GM19395 (cell line): ENCODE measurements at regions not wholly inside any gene's neighbourhood (a gene's known extent, or its start where the extent isn't known, plus 50 kb on each side); places are given as distances from the start of the nearest gene placed in this dataset.

Experiments
- ATAC-seq: cut with Tn5 transposase; IDR thresholded peaks from one replicate; pipeline ENCODE4 v1.9.1; 2021; ENCODE audit warnings: mild to moderate bottlenecking, moderate library complexity; ENCODE audit not compliant: unreplicated experiment

DNA sequence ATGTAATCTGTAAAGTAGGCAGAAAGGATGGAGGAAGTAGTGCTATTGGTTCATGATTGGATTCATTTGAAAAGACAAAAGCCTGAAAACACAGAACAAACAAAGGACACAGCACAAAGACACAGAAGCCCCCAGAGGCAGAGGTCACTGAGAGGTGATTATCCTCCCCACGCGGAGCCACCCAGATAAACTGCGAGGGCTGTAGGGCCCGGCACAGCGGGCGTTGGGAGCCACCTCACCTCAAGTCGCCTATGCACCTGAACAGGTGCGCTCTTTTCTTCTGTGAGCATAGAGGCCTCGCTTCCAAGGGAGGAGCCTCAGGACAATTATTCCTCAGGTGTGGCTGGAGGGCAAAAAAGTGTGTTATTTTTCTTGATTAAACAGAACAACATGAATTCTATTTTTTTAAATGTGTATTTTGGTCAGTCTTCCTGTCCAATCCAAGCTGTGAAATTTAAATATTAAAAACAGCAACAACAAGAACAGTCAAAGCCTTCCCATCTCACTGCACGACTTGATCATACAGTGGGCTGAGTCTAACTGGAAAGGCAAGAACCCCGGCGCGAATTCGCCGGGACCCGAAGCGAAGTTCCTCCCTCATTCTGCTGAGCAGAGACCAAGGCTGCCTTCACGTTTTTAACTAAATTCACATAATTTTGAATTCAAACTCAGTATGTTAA is 205.3 kb downstream of the THBS2 start:
- no peak for ATAC-seq

DNA sequence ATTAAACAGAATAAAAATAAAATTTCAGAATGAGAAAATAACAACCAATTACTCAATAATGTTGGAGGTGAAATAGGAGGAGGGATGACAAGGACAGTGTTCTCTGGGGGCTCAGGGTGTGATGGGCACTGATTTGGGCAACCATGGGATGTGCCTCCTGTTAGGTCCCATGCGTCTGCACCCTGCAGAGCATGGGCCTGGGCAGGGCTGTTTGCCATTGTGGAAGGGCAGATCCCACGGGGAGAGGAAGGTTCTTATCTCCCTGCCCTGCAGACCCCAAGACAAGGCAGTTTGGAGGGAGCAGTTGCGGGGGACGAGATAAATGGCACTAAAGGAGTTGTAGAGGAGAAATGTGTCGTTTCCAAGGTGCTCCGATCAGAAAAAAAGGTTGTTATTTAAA is 206.3 kb downstream of the THBS2 start:
- no peak for ATAC-seq

DNA sequence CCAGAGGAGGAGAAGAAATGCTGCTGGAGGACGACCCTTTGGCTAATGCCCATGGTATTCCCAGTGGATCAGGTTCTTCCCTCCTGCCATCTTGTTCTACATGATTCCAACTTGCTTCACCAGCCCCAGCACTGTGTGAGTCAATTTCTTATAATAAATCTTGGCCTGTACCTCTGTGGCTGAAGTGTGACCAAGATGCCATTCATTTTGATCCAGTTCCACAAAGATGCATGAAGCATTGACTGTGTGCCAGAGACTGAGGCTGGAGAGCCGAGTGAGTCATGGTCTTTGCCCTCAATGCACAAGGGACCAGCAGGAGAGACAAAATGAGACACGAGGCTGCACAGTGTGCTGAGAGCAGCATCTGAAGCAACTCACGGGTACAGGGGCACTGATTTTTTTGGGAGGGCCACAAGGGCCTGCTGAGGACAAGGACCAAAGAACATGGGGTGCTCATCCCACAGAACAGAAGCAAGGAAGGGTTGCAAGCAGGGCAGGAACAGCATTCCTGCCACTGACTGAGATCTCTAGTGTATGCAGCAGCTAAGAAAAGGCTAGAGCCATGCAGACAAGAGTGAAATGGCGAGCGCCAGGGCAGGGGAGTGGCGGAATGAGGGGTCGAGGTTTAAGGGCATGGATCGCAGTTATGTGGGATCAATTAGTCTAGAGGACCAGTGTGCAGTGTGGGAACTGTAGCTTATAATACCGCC is 207.0 kb downstream of the THBS2 start:
- no peak for ATAC-seq

DNA sequence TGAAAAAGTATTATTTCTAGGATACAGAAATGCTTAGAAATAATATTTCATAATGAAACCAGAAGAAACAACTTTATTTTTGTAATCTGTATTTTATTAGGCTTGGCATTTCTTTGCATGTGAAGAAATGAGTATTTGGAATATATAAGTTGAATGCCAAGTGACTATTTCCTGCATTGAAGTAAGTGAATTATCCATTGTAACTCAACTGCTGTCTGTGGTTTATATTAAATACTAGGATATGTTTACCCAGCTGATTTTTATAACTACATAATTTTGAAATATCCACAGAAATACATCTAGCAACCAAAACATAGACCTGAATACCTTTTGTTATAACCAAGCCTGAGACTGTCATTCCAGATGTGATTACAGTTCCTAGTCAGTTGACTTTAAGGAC is 207.6 kb downstream of the THBS2 start:
- ATAC-seq = no peak

DNA sequence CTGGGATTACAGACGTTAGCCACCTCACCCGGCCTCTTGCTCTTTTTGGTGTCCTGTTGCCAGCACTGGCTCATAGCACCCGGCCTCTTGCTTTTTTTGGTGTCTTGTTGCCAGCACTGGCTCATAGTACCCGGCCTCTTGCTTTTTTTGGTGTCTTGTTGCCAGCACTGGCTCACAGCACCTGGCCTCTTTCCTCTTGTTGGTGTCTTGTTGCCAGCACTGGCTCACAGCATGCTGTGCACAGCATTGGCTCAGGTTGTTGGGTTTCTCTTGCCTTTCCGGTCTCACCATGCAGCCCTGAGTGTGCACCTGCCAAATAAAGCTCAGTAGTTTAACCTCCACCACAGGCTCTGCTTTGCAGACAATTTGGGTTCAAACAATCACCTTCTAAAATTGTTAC is 208.2 kb downstream of the THBS2 start:
- ATAC-seq = no peak

DNA sequence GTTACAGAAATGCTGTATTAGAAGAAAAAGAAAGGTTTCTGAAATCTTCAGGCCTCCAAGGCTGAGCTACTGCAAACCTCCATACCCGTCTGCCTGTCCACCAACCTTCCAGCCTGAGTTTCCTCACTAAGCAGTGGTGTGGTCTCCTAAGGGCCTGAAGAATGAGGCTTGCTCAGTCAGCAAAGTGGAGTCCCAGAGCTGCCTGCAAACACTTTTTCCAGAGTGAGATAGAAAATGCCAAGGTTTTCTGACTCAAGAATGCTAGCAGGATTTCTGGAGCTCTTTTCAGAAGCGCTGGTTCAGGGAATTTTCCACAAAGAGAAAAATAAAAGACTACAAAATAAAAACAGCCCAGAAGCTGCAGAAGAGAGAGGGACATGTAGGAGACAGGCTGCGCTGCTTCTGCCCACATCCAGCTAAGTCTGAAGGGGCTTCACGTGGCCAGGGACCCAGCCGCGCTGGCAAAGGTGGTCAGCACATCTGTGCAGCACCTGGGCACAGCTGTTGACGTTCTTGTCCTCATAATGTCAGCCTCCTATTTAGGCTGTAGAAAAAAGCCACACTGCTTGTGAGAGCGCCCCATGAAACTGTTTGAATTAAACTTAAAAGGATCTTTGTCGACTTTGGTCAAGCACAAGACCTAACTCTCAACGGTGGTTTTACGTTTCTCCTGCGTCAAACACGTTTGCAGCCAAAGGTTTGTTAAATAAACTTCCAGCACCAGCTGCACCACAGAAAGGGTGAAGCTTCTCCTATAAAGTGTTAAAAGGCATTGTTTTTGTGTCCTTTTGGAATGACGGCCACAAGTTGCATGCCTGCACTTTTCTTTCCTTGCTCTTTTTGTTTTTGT is 209.0 kb downstream of the THBS2 start:
- no peak for ATAC-seq

DNA sequence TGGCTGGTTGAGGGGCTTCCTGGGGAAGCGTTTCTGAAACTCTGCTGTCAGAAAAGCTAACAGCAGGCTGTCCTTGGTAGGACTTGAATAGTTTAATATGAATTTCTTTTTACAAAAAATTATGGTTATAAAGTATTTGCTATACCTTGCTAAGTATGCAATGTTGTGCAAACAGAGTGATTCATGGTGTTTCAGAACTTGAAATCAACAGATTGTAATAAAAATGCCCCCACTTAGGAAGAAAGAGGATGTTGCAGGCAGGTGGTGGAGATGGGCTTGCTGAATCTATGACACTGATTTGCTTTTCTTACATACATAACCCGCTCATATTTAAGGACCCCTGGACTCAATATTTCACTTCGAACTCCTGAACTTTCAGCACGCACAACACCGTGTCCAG is 211.6 kb downstream of the THBS2 start:
- ATAC-seq = no peak

DNA sequence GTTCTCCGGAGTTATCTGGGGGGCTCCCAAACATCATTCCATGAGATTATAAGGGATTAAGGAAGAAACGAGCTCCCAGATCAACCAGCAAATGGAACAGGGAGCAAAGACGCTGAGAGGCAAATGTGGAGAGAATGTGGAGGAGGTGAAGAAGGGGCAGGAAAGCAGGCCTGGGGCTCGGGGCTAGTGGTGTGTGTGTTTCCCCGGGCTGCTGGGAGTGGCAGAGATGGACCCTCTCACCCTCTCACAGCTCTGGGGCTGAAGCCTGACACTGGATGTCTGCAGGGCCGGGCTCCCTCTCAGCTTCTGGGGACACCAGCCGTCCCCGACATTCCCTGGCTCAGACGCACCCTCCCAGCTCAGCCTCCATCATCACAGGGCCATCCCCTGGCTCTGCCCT is 212.6 kb downstream of the THBS2 start:
- no peak for ATAC-seq

DNA sequence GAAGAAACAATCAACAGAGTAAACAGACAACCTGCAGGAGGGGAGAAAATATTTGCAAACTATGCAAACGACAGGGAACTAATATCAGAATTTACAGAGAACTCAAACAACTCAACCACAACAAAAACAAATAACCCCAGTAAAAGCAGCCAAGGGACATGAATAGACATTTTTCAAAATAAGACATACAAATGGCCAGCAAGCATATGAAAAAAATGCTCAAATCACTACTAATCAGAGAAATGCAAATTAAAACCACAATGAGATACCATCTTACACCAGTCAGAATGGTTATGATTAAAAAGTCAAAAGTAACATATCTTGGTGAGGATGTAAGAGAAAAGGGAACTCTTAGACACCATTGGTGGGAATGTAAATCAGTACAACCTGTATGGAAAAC is 215.0 kb downstream of the THBS2 start:
- no peak for ATAC-seq

DNA sequence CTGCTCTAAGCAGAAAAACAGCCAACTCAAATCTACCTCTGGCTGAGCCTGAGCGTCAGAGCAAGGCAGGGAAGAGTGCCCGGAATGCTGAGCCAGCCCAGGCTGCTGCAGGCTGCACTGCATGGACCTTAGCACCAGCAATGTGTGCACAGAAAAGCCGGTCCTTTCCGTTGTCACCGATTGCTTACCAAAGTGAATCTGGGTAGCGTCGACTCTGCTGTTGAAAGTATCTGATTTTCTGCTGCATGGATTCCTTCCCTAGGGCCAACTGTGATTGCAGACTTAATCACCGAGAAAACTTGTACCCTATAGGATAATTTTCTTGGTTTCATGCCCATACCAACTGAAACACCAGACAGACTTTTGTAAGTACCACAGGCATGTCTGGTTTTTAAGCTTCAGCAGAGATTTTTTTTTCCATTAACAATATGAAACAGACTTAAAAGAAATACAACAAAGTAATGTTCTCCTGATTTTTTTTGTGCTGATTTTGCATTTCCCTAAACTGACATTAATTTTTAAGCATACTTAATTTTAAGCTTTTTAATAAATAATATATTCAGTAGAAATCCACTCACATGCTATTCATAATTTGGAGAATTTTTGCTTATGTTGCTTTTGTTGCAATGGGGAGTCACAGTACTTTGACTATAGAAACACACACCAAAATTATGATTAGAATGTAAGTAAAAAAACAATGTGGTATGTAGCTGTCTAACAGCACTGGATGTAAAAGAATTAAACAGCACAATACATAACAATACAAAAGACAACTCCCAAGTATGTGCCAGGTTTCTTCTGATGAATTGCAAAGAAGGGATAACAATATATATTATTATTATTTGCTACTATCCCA is 218.0 kb downstream of the THBS2 start:
- no peak for ATAC-seq

DNA sequence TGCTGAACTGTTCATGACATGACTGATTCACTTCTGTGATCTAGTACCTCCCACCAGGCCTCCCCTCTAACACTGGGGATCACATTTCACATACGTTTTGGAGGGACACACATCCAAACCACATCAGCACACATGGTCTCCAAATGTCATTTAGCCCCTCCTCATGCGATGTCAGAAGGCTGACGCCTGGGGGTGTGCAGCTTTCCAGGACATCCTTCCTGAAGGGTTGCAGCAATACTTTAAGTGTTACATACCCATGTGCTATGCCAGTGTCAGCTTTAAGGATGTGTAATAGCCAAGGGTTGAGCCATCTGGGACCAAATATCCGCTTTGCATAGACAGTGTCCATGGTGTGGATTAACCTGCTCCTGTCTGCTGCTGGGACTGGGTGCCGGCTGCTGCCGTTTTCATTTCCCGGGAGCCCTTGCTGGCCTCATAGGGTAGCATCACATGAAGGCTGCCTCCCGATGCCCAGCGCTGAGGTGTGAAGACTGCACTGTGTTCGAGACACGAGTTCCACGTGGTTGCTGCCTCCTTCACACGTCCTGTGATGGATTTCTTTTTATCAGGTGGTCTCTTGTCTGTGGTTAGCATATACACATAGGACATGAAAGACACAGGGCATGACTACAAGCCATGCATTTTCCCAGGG is 219.0 kb downstream of the THBS2 start:
- ATAC-seq = no peak

DNA sequence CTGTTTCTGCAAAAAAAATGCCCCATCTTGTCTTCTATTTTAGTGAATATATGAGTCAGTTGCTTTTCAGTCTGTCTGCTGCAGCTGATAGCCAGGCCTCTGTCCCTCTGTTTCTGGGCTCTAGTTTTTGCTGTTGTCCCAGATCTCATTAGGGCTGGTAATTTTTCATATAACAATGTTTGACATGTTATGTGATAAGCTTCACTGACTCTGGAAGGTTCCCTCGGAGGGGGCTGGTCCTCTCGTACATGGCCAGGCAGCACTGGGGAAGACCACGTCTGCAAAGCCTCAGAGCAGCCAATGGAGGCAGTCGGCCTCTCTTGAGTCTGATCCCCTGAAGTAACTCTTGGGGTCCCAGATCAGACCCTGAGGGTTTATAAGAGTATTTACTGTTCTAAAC is 223.8 kb downstream of the THBS2 start:
- ATAC-seq = no peak

DNA sequence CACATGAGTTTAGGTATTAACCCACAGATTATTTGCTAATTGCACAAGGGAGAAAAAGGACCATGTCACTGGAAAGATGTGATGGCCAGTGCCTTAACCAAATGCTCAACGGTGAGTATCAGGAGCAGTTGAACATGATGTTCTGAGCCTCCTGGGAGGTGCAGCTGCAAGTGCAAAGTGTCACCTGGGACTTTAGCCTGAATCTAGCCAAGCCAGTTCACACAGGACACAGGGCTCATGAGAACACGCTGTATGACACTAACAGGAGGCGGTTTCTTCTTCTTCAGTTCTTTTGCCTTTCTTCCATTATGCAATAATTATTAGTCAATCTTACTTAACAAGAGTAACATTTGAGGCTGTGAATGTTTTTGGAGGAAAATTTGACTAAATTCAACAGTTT is 225.3 kb downstream of the THBS2 start:
- ATAC-seq = no peak

DNA sequence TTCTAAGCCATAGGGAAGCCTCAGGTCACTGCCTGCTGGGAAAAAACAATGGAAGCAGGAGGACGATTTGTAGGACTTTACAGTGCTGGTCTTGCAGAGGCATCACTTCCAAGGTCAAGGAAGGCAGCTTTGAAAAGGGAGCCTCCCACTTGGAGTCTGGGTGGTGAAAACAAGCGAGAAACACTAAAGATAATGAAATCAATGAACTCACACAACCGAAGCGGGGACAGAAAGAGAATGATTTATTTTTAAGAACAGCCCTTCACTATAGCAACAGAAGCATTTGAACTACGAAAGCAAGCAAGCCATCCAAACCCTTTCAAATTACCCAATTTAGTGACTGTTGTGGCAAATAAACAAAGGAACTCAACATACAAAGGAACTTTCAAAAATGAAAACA is 227.5 kb downstream of the THBS2 start:
- no peak for ATAC-seq

DNA sequence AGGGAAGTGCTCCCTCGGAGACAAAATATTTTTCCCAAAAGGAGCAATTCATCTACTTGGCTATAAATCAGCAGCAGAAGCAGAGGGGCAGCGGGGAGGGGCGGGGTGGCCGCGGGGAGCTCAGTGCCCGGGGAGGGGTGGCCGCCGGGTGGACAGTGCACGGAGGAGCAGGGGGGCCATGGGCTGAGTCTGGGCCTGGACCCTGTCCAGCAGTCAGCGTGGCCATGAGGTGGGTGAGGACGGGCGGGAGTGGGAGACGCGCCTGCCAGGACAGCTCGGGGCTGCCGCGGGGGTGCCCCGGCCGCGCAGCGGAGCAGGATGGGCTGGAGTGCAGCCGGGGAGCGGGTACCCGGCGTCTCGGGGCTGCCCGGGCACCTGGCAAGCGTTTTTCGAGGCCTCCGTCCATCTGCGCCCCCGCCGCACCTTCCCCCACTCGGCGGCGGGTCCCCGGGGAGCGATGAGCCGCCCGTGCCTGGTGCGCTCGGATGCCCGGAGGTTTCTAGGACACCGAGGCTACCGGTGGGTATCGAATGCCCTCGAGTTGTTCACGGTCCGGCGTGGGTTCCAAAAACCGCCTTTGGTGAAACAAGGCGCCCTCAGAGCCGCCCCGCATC is 229.5 kb downstream of the THBS2 start:
- ATAC-seq = no peak

DNA sequence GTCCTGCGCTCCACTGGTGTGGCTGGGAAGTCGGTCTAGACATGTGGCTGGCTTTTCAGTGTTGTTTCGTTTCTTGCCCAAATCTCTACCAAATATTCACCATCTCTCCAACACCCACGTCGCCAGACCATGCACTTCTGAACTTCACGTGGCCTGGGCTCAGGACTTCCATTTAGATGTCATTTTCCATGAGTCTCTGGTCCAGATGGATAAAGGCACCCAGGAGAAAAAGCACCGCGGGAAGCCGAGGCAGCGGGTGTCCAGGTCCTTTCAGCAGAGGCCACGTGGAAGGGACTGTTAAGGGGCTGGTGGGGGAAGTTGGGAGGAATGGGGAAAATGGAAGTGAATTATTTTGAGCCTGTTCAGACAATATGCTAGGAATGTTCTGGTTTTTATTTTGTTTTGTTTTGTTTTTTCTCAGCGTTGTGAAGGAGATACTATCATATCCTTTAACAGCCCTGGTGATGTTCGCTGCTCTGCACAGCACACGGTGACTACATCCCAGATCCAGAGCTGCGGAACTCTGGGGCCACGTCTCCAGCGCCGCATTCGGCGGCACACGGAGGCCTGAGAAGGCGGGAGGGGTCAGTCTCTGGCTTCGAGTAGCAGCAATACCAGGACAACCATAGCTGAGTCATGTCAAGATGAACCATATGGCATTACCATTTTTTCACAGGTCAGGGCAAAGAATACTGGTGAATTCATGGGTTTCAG is 230.3 kb downstream of the THBS2 start:
- no peak for ATAC-seq

DNA sequence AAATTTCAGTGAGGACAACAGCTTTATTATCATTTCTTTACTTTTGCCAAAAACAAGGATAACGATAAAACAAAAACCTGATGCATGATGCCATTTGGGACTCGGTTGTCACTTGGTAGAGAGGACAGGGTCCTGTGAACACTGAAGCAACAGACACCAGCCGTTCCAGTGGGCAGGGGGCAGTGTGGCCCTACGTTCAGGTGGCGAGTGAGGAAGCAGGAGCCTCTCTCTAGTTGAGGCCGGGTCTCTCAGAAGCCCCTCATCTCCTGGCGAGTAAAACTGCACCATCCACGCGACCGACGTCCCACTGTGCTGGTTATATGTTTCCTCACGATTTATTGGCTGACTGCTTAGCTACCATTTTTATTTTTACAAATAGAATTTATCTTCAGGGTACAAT is 231.6 kb downstream of the THBS2 start:
- no peak for ATAC-seq

DNA sequence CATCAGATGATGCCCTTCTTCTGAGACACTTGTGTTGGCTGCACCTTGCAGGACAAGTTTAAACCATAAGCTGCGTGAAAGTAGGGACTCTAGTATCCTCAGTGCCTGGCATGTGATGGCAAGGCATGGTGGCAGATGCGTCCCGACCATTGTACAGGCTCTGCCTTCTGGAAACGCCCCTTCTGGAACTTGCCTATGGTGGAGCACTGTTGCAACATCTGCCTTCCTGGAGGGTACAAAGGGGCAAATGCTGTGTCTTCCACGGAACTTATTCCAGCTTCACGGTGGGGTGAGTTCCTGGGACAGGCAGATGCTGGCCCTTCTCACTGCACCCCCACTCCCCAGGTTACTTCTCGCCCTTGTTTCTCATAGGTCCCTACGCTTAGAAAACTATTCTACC is 232.8 kb downstream of the THBS2 start:
- no peak for ATAC-seq

DNA sequence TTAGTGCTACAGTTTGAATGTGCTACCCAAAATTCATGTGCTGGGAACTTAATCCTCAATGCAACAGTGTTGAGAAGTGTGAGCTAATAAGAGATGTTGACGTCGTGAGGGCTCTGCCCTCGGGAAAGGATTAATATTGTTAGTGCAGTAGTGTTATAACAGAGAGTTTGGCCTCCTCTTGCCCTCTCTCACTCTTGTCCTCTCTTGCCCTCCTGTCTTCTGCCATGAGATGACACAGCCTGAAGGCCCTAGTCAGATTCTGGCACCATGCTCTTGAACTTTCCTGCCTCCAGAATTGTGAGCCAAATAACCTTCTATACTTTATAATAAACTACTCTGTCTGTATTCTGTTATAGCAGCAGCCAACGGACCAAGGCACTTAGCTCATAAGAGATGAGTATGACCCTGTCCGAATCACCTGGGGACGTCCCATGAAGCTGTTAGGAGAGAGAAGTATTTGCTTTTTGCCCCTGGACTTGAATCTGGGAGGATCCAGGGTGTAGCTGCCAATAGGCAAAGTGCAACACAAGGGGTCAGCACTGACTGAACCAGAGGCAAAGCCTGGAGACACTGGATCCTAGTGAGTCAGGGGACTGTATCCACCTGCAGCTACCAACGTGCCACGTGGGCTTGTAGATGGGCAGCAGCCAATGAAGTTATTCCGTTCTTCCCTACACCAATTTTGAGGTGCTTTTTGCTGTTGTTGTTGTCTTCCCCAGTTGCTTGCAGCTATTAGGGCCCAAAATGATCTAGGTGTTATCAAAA is 233.7 kb downstream of the THBS2 start:
- ATAC-seq = no peak
